GM12873 (cell line): ENCODE measurements at regions not wholly inside any gene's neighbourhood (a gene's known extent, or its start where the extent isn't known, plus 50 kb on each side); places are given as distances from the start of the nearest gene placed in this dataset.

Experiments
- CTCF ChIP-seq: IDR thresholded peaks from 2 replicates; pipeline ENCODE4 v1.5.1; 2012; ENCODE audit warnings: low read depth, mild to moderate bottlenecking, moderate library complexity, low read length, control low read depth; ENCODE audit not compliant: insufficient read depth; ENCODE audit errors: missing control alignments

- TF ChIP-seq CTCF: no peak
These were observed 226.4 kb downstream of the FAM76B start for GRCh38 chr11:95563173-95563572.

- no peak for TF ChIP-seq CTCF
These were observed 227.2 kb downstream of the FAM76B start for GRCh38 chr11:95562196-95562921.

GRCh38 chr11:95559899-95560298 lies 229.7 kb downstream of the FAM76B start:
- no peak for TF ChIP-seq CTCF

- TF ChIP-seq CTCF: no peak
These were observed 232.2 kb downstream of the FAM76B start for GRCh38 chr11:95557376-95557775.

DNA sequence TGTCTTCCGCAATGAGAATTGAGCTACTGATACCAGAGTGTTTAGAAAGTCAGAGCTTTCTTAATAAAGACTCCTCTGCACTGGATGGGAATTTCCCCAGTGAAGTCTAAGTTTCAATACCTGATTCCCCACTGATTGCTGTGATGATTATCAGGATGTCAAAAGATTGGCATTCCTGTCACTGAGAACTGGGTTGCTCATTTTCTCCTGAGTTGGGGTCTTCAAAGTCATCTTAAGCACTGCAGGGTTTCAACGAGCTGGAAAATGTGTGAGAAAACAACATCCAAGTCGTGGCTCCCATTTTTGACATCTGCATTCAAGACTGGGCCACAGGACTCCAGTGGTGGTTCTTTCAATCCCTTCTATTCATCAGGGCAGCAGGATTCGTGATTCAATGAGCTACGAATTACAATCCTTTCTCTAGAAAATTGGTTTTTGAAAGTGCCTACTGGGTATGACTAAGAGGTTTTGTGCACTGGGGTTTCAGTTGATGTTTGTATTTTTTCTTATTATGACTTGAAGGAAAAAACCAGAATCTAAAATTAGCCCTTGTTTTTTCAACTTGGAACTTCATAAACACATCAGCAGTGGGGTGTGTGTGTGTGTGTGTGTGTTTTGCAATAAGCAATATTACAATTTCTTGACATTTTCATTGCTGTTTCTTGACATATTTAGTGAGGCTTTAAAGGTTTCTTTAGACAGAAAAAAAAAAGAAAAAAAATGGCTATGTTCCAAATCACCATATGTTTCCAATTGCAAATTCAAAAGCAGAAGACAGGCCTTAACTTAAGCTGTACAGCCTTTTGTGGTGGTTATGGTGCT lies 233.0 kb downstream of the FAM76B start:
- no peak for TF ChIP-seq CTCF

DNA sequence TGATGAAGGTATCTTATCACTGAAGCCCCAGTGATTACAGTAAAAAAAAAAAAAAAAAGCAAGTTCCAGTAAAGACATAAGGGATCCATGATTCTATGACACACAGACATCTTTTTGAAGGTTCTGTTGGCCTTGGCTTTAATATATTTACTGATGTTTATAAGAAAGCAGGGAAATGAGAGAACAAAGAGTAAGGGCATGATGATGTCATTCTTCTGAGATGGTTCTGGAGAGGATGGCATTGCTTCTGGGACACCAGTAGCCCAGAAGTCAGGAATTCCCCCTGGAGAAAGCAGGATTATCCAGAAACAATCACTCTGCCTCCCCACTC lies 233.6 kb downstream of the FAM76B start:
- TF ChIP-seq CTCF: no peak

DNA sequence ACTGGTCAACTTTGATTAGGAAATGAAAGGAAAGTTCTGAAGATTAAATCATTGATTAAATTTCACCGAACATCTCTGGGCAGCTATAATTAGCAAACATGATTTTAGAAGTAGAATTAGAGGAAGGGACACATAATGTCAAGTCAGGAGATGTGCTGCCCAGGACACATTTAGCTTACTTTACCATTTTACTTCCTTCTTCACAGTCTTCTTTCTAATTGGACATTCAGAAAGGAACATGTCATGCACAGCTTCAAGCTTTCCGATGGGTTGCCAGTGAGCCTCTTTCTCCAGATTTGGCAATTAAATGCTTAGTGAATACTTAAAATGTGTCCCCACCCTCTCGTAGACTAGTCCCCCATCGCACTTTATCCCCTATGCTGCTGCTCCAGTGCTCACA lies 234.7 kb downstream of the FAM76B start:
- TF ChIP-seq CTCF: no peak
